Myocyte (in vitro differentiated cells): ENCODE measurements at regions not wholly inside any gene's neighbourhood (a gene's known extent, or its start where the extent isn't known, plus 50 kb on each side); places are given as distances from the start of the nearest gene placed in this dataset.
"Not testable (repeated sequence)": the region's sequence is repeated elsewhere in the genome, so short reads cannot be mapped to it uniquely, and the experiment has no call there.

Experiments used
- DNase-seq: peaks from one replicate; pipeline ENCODE4 v3.0.0-alpha.2; 2012; ENCODE audit warnings: low read depth

- DNase-seq: no peak
These were observed 140.6 kb upstream of the CDK6 start for GRCh38 chr7:92976931-92977330.

- DNase-seq: peak; percentile 52
These were observed 137.6 kb upstream of the CDK6 start for GRCh38 chr7:92973974-92974373.

- DNase-seq: peak; percentile 43
These were observed 136.9 kb upstream of the CDK6 start for GRCh38 chr7:92973293-92973731.

GRCh38 chr7:92972441-92972840 is 136.1 kb upstream of the CDK6 start:
- no peak for DNase-seq

- DNase-seq: no peak
These were observed 132.7 kb upstream of the CDK6 start for GRCh38 chr7:92969061-92969460.

DNA sequence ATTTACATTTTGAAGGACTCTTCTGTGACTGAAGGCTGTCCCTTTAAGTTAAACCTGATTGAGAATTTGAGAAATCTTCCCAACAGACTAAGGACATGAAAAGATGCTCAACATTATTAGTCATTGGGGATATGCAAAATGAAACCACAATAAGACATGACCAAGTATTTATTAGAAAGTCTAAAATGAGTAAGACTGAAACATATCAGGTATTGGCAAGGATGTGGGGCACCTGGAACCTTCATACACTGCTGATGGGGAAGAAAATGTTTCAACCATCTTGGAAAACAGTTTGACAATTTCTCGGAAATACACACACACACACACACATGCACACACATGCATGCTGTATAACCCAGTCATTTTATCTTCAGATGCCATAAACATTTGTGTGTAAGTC is 132.1 kb upstream of the CDK6 start:
- no peak for DNase-seq

DNA sequence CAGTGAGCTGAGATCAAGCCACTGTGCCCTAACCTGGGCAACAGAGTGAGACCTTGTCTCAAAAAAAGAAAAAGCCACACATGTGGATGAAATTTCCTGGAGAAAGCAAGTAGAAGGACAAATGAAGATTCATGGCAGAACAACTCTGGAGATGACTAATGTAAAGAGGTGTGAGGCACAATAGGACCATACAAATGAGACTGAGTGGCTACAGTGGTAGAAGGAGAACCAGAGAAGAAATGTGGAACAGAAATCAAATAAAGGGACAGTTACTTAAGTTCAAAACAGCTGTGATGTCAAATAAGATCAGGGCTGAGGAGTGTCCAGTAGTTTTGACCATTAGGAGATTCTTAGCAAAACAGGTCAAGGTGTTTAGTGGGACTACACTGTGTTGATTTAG is 130.9 kb upstream of the CDK6 start:
- DNase-seq: no peak

GRCh38 chr7:92964141-92964540 is 127.8 kb upstream of the CDK6 start:
- no peak for DNase-seq

DNA sequence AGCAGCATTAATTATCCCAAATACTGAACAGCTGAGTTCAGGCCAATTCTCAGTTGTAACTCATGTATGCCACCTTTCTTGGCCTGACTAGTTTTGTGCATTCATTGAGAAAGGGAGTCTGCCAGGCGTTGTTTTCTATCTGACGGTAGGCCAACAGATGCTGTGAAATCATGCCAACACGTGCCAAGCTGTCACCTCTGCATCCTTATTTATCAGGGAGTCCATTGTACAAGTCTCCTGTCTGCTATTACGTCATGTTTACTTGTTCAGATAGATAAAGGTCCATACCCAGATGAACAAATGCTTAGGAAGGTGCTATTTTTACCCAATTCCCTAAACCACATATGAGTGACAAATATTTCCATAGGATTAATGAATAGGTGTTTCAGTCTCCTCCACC is 127.2 kb upstream of the CDK6 start:
- no peak for DNase-seq

GRCh38 chr7:92961961-92962360 is 125.6 kb upstream of the CDK6 start:
- DNase-seq: no peak

DNA sequence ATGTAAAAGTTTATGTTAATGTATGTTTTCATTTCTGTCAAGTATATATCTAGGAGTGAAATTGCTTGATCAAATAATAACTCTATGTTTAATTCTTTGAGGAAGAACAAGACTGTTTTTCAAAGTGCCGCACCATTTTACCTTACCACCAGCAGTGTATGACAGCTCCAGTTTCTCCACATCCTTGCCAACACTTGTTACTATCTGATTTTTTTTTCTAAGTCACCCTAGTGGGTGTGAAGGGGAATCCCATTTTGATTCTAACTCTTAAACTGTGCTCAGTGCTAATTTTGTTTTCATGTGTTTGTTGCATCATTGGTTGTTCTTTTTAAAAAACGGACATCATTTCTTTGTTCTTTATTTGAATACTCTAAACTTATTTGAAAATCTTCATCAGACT is 120.2 kb upstream of the CDK6 start:
- no peak for DNase-seq

DNA sequence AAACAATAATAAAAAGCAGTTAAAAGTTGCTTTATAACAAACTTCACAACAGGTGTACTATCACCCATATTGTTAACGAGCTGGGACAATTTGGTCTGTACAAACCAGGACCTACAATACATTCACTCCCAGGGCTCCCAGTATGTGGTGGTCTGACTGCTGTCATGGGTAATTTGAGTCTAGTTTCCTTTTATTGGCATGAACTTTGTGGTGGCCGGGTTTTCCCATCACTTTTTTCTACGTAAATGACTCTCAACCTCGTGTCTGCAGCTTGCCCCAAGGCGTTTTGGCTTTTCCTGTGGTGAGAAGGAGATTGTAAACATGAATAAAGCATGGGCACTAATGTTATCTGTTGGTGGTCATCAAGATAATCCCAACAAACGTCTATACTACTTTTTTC is 118.7 kb upstream of the CDK6 start:
- DNase-seq: no peak

GRCh38 chr7:92953657-92954056 is 117.3 kb upstream of the CDK6 start:
- DNase-seq: no peak

- no peak for DNase-seq
These were observed 113.4 kb upstream of the CDK6 start for GRCh38 chr7:92949748-92950147.

DNA sequence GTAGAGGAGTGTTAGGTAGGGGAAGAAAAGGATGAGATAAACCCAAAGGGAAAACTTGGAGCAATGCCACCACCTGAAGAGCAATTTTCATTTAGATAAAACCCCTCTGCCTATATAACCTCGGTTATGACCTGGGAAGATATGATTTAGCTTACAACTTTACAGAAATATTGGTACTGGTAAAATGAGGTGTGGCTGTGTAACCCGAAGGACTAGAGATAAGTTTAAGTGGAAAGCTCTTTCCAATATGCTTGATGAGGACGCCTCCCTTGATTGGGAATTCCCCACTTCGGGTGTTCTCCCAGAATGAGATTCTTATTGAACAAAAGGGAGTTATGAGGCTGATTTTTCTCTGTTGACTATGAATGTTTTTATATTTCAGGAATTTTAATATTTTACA is 109.5 kb upstream of the CDK6 start:
- DNase-seq: no peak

- DNase-seq: no peak
These were observed 108.3 kb upstream of the CDK6 start for GRCh38 chr7:92944633-92945032.

GRCh38 chr7:92942706-92943105 is 106.3 kb upstream of the CDK6 start:
- not testable (repeated sequence) for DNase-seq

GRCh38 chr7:92939666-92940360 is 103.4 kb upstream of the CDK6 start:
- no peak for DNase-seq

- no peak for DNase-seq
These were observed 97.7 kb upstream of the CDK6 start for GRCh38 chr7:92934096-92934495.

DNA sequence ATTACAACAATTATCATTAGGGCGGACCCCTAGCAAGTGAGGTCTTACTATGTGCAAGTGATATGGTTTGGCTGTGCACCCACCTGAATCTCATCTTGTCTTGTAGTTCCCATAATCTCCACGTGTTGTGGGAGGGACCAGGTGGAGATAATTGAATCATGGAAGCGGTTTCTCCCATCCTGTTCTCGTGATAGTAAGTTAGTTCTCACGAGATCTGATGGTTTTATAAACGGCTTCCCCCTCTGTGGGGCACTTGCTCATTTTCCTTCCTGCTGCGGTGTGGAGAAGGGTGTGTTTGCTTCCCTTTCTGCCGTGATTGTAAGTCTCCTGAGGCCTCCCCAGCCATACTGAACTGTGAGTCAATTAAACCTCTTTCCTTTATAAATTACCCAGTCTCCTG is 96.1 kb upstream of the CDK6 start:
- no peak for DNase-seq

DNA sequence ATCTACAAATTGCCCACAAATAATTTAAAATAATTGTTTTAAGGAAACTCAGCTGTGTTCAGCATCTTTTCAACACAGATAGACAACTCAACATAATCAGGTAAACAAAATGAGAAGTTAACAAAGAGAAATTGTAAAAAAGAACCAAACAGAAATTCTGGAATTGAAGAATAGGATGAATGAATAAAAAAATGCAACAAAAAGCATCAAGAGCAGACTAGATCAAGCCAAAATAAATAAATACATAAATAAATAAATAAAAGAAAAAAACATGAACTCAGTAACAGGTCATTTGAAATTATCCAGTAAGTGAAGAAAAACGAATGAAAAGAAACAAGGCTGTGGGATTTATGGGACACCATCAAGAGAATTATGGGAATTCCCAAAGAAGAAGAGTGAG is 94.0 kb upstream of the CDK6 start:
- no peak for DNase-seq

GRCh38 chr7:92926697-92927044 is 90.3 kb upstream of the CDK6 start:
- no peak for DNase-seq

- DNase-seq: no peak
These were observed 89.7 kb upstream of the CDK6 start for GRCh38 chr7:92925876-92926696.
